ENCODE measurements at regions not wholly inside any gene's neighbourhood (a gene's known extent, or its start where the extent isn't known, plus 50 kb on each side); places are given as distances from the start of the nearest gene placed in this dataset.
"Not testable (repeated sequence)": the region's sequence is repeated elsewhere in the genome, so short reads cannot be mapped to it uniquely, and the experiment has no call there.

GRCh38 chr1:14137411-14138134, 437.6 kb downstream of the PRDM2 start:
- no peak for DNase-seq (ENCODE audit: low read depth)

- DNase-seq (ENCODE audit: low read depth): no peak
Observed at GRCh38 chr1:14138135-14138506, 438.1 kb downstream of the PRDM2 start.

- no peak for DNase-seq (ENCODE audit: low read depth)
Observed at GRCh38 chr1:14138687-14139086, 438.7 kb downstream of the PRDM2 start.

GRCh38 chr1:14140831-14141401, 440.9 kb downstream of the PRDM2 start:
- no peak for DNase-seq (ENCODE audit: low read depth)

GRCh38 chr1:14141656-14142055, 441.7 kb downstream of the PRDM2 start:
- no peak for DNase-seq (ENCODE audit: low read depth)

- no peak for DNase-seq (ENCODE audit: low read depth)
Observed at GRCh38 chr1:14142397-14143100, 442.6 kb downstream of the PRDM2 start.

GRCh38 chr1:14143777-14144176, 443.8 kb downstream of the PRDM2 start:
- no peak for DNase-seq (ENCODE audit: low read depth)

- no peak for DNase-seq (ENCODE audit: low read depth)
Observed at GRCh38 chr1:14148526-14148925, 448.5 kb downstream of the PRDM2 start.

- no peak for DNase-seq (ENCODE audit: low read depth)
Observed at GRCh38 chr1:14149431-14149830, 449.1 kb upstream of the KAZN start.

GRCh38 chr1:14156543-14156942, 441.9 kb upstream of the KAZN start:
- no peak for DNase-seq (ENCODE audit: low read depth)

- DNase-seq (ENCODE audit: low read depth): no peak
Observed at GRCh38 chr1:14160781-14161180, 437.7 kb upstream of the KAZN start.

GRCh38 chr1:14163246-14163645, 435.2 kb upstream of the KAZN start:
- no peak for DNase-seq (ENCODE audit: low read depth)

- DNase-seq (ENCODE audit: low read depth): no peak
Observed at GRCh38 chr1:14165371-14165801, 433.1 kb upstream of the KAZN start.

- DNase-seq (ENCODE audit: low read depth): no peak
Observed at GRCh38 chr1:14167884-14168283, 430.6 kb upstream of the KAZN start.

GRCh38 chr1:14168326-14169063, 430.0 kb upstream of the KAZN start:
- DNase-seq (ENCODE audit: low read depth): no peak

GRCh38 chr1:14173598-14173997, 424.9 kb upstream of the KAZN start:
- no peak for DNase-seq (ENCODE audit: low read depth)

- DNase-seq (ENCODE audit: low read depth): not testable (repeated sequence)
Observed at GRCh38 chr1:14177866-14178265, 420.6 kb upstream of the KAZN start.

GRCh38 chr1:14180738-14181137, 417.7 kb upstream of the KAZN start:
- no peak for DNase-seq (ENCODE audit: low read depth)

GRCh38 chr1:14181191-14181795, 417.2 kb upstream of the KAZN start:
- DNase-seq (ENCODE audit: low read depth): no peak

GRCh38 chr1:14182856-14183255, 415.6 kb upstream of the KAZN start:
- no peak for DNase-seq (ENCODE audit: low read depth)

GRCh38 chr1:14183329-14183728, 415.2 kb upstream of the KAZN start:
- no peak for DNase-seq (ENCODE audit: low read depth)

- DNase-seq (ENCODE audit: low read depth): no peak
Observed at GRCh38 chr1:14184454-14184853, 414.0 kb upstream of the KAZN start.

Measured in GM04503 (cell line).